NCI-H187 (cell line): ENCODE measurements at regions not wholly inside any gene's neighbourhood (a gene's known extent, or its start where the extent isn't known, plus 50 kb on each side); places are given as distances from the start of the nearest gene placed in this dataset.

Experiments
- DNase-seq, 2 experiments: peaks; one replicate each; lab custom pipeline; 2025; lab: John Stamatoyannopoulos, UW

GRCh38 chr10:116792817-116793216 is 50.5 kb upstream of the HSPA12A start:
- DNase-seq, result no peak

- no peak for DNase-seq
Measured at GRCh38 chr10:116796469-116796868, 52.8 kb upstream of the ENO4 start.

GRCh38 chr10:116796910-116797513 is 52.3 kb upstream of the ENO4 start:
- peak; percentile 14 to 38 for DNase-seq

- DNase-seq, result no peak
Measured at GRCh38 chr10:116798859-116799258, 50.4 kb upstream of the ENO4 start.
